ENCODE measurements at regions not wholly inside any gene's neighbourhood (a gene's known extent, or its start where the extent isn't known, plus 50 kb on each side); places are given as distances from the start of the nearest gene placed in this dataset.
"Not testable (repeated sequence)": the region's sequence is repeated elsewhere in the genome, so short reads cannot be mapped to it uniquely, and the experiment has no call there.

DNA sequence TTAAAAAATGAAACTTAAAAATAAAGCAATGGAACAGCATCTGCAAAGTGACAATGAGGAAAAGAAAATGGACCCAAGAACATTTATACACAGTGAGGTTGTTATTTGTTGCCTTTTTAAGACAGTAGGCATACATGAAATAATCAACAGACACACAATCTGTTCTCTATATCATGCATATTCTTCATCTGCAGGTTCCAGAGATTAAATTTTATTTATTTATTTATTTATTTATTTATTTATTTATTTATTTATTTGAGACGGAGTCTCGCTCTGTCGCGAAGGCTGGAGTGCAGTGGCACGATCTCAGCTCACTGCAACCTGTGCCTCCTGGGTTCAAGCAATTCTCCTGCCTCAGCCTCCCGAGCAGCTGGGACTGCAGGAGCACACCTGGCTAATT lies 114.4 kb upstream of the ATP2B1 start:
- H3K4me1 ChIP-seq (ENCODE audit: control insufficient read depth, insufficient read depth, low read length); H3K27me3 ChIP-seq (ENCODE audit: control insufficient read depth, insufficient read depth, low read length); H3K27ac ChIP-seq (ENCODE audit: low read depth, low read length); H3K36me3 ChIP-seq (ENCODE audit: control insufficient read depth, insufficient read depth, low read length); H3K4me3 ChIP-seq (ENCODE audit: low read length); H3K9ac ChIP-seq (ENCODE audit: low read length): not testable (repeated sequence)

DNA sequence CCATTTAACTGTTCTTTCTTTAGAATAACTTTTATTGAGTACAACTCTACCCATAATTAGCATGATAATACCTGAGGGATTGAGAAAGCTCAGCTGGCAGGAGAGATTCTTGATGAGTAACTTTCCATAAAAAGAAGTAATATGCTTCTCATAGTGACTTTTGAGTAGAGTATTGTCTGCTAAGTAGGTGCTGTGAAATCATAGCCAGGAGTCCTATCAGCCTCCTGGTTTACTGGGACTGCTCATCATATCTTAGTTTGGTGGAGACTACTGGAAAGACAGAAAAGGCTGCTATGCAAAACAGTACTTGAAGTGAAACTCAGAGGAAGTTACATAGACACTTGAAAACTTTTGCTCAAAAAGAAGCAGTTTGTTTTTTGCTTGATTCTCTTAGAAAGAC lies 113.3 kb upstream of the ATP2B1 start:
- no peaks in the 10 kb centered on the region for H3K27me3 ChIP-seq (ENCODE audit: control insufficient read depth, insufficient read depth, low read length)
- no peaks in the 10 kb centered on the region for H3K4me1 ChIP-seq (ENCODE audit: control insufficient read depth, insufficient read depth, low read length)
- H3K4me3 ChIP-seq (ENCODE audit: low read length) = no peak overlapping the region
- H3K9ac ChIP-seq (ENCODE audit: low read length) = no peak overlapping the region
- H3K36me3 ChIP-seq (ENCODE audit: control insufficient read depth, insufficient read depth, low read length) = no peaks in the 10 kb centered on the region
- H3K27ac ChIP-seq (ENCODE audit: low read depth, low read length) = no peak overlapping the region

DNA sequence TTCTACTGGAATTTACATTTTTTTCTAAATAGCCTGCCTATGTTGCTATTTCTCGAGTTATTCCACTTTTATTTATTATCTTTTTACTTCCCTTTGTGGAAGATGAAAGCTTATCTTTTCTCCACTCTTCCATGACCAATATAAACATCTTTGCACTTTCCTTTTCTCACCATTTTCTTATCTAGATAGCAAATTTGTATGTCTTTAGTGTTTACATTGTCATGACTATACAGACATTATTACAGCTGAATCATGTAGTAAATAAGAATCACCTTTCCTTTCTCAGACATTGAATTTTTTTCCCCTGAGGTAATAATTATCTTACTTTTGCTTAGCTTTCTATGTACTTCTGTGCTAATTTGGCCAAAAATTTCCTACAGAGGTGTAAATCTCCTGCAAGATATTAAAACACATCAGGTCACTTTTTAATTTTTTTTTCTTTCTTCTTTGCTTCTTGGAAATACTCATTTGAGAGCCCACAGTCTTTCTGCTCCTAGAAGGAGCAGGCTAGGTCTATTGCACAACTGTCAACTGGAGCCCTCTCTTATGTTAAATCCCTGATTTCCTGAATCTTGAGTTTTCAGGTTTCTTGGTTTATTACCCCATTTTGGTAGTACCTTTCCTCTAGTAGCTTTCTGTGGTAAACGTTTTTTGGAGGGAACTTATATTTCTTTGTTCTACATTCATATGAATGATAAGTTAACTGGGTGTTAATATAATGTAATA lies 109.0 kb upstream of the ATP2B1 start:
- Histone ChIP-seq H3K4me1 (ENCODE audit: control insufficient read depth, insufficient read depth, low read length) (no peaks in the 10 kb centered on the region), H3K27me3 (ENCODE audit: control insufficient read depth, insufficient read depth, low read length) (no peaks in the 10 kb centered on the region), H3K36me3 (ENCODE audit: control insufficient read depth, insufficient read depth, low read length) (no peaks in the 10 kb centered on the region), H3K4me3 (ENCODE audit: low read length) (no peak overlapping the region), H3K9ac (ENCODE audit: low read length) (no peak overlapping the region), H3K27ac (ENCODE audit: low read depth, low read length) (no peak overlapping the region)

DNA sequence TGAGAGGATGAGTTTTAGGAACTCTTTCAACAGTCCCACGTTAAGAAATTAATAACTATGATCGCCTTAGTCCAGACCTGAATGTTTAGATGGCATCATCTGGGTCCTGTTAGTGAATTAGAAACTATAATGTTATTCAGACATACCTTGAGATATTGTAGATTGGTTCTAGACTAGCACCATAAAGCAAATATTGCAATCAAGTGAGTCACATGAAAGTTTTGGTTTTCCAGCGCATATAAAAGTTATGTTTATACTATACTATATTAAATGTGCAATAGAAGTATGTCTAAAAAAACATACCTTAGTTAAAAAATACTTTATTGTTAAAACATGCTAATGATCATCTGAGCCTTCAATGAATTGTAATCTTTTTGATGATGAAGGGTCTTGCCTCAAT lies 106.6 kb upstream of the ATP2B1 start:
- H3K4me1 ChIP-seq (ENCODE audit: control insufficient read depth, insufficient read depth, low read length) = no peaks in the 10 kb centered on the region
- H3K36me3 ChIP-seq (ENCODE audit: control insufficient read depth, insufficient read depth, low read length) = no peaks in the 10 kb centered on the region
- H3K27me3 ChIP-seq (ENCODE audit: control insufficient read depth, insufficient read depth, low read length) = no peaks in the 10 kb centered on the region
- no peak overlapping the region for H3K9ac ChIP-seq (ENCODE audit: low read length)
- no peak overlapping the region for H3K27ac ChIP-seq (ENCODE audit: low read depth, low read length)
- H3K4me3 ChIP-seq (ENCODE audit: low read length) = no peak overlapping the region

DNA sequence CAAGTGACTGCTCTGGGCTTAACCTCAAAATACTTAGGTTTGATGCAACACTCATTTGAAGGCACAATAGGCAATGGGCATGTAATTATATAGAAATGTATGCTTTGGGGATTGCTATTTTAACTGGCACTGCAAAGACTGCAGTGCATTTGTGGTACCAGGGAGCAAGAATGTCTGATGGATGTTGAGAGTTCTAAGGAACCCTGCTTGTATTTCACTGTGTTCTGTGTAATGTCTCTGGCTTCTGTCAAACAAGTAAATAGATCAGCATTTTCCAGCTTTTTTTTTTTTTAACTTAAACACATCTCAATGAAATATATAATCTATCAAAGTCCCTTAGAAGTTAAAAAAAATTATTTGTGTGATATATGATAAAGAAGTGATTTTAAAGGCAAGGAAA lies 94.8 kb upstream of the ATP2B1 start:
- Histone ChIP-seq H3K27ac (ENCODE audit: low read depth, low read length) (no peak overlapping the region), H3K4me3 (ENCODE audit: low read length) (no peak overlapping the region), H3K36me3 (ENCODE audit: control insufficient read depth, insufficient read depth, low read length) (no peaks in the 10 kb centered on the region), H3K4me1 (ENCODE audit: control insufficient read depth, insufficient read depth, low read length) (no peaks in the 10 kb centered on the region), H3K9ac (ENCODE audit: low read length) (no peak overlapping the region), H3K27me3 (ENCODE audit: control insufficient read depth, insufficient read depth, low read length) (no peaks in the 10 kb centered on the region)

DNA sequence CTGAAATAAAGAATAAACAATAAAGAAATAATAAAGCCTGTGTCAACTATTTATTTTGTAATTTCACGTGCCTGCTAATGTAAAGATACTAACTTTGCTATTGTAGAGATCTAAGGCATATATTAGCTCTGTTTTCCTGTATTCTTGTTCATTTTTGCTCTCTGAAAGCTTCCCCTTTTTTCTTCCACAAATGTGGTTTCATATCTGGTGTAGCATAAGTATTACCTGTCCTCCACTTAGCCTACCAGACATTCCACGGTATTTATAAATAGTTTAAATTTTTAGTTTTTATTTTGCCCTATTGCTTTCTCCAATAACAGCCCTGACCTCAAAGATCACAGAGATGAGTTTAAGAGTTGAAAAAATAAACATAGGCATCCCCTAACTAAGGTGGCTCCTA lies 92.6 kb upstream of the ATP2B1 start:
- Histone ChIP-seq H3K4me1 (ENCODE audit: control insufficient read depth, insufficient read depth, low read length) (no peaks in the 10 kb centered on the region), H3K36me3 (ENCODE audit: control insufficient read depth, insufficient read depth, low read length) (no peaks in the 10 kb centered on the region), H3K27me3 (ENCODE audit: control insufficient read depth, insufficient read depth, low read length) (no peaks in the 10 kb centered on the region), H3K9ac (ENCODE audit: low read length) (no peak overlapping the region), H3K27ac (ENCODE audit: low read depth, low read length) (no peak overlapping the region), H3K4me3 (ENCODE audit: low read length) (no peak overlapping the region)

DNA sequence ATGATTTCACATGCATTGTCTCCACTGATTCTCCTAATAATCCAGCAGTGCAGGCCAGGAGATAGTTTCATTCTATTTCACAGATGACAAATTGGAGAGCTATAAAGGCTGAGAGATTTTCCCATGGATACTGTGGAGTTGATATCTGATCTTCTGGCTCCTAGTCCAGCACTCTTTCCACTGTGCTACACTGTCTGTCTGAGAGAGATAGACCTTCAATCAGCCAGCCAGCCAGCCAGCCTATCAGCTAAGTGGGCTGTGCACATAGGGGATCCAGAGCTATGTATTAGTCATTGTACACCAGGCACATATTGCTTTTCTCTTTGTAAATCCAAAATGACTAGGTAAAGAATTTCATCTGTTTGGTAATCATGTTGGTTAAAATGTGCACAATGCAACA lies 91.8 kb upstream of the ATP2B1 start:
- Histone ChIP-seq H3K4me1 (ENCODE audit: control insufficient read depth, insufficient read depth, low read length) (no peaks in the 10 kb centered on the region), H3K27ac (ENCODE audit: low read depth, low read length) (no peak overlapping the region), H3K27me3 (ENCODE audit: control insufficient read depth, insufficient read depth, low read length) (no peaks in the 10 kb centered on the region), H3K36me3 (ENCODE audit: control insufficient read depth, insufficient read depth, low read length) (no peaks in the 10 kb centered on the region), H3K9ac (ENCODE audit: low read length) (no peak overlapping the region), H3K4me3 (ENCODE audit: low read length) (no peak overlapping the region)

DNA sequence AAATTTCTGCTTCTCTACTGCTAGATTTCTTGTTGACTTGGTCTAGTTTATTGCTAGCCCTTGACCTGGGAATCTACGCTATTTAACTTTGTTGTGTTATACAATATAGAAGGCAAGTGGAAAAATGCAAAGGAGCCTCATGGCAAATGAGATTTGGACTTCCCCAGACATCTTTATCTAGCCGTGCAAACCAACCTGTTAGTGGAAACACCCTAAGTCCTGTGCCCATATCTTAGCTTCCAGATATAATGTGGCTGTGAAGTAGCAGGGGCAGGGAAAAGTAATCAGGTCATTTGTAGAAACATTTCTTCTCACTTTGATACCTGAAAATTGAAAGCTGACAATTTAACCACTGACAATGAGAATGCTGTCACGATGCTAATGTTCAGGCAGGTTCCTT lies 90.7 kb upstream of the ATP2B1 start:
- Histone ChIP-seq H3K36me3 (ENCODE audit: control insufficient read depth, insufficient read depth, low read length) (no peaks in the 10 kb centered on the region), H3K27me3 (ENCODE audit: control insufficient read depth, insufficient read depth, low read length) (no peaks in the 10 kb centered on the region), H3K4me1 (ENCODE audit: control insufficient read depth, insufficient read depth, low read length) (no peaks in the 10 kb centered on the region), H3K9ac (ENCODE audit: low read length) (no peak overlapping the region), H3K4me3 (ENCODE audit: low read length) (no peak overlapping the region), H3K27ac (ENCODE audit: low read depth, low read length) (no peak overlapping the region)

DNA sequence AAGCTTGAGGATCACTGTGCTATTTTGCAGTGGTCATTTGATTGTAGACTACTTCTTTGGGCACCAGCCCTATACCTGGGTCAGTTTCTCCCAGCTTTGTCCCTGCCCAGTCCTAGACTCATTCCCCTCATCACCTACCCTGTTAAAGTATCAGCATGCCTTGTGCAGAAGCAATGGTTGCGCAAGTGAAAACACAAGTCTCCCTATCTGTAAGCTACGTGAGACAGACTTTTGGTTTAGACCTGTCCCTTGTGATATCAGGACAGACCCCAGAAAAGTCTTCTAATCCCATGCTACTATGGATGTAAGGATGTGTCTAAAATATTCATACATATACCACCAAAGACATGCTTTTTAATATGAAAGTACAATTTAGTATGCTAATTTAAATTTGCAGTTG lies 88.8 kb upstream of the ATP2B1 start:
- Histone ChIP-seq H3K27me3 (ENCODE audit: control insufficient read depth, insufficient read depth, low read length) (no peaks in the 10 kb centered on the region), H3K4me1 (ENCODE audit: control insufficient read depth, insufficient read depth, low read length) (no peaks in the 10 kb centered on the region), H3K4me3 (ENCODE audit: low read length) (no peak overlapping the region), H3K9ac (ENCODE audit: low read length) (no peak overlapping the region), H3K36me3 (ENCODE audit: control insufficient read depth, insufficient read depth, low read length) (no peaks in the 10 kb centered on the region), H3K27ac (ENCODE audit: low read depth, low read length) (no peak overlapping the region)

DNA sequence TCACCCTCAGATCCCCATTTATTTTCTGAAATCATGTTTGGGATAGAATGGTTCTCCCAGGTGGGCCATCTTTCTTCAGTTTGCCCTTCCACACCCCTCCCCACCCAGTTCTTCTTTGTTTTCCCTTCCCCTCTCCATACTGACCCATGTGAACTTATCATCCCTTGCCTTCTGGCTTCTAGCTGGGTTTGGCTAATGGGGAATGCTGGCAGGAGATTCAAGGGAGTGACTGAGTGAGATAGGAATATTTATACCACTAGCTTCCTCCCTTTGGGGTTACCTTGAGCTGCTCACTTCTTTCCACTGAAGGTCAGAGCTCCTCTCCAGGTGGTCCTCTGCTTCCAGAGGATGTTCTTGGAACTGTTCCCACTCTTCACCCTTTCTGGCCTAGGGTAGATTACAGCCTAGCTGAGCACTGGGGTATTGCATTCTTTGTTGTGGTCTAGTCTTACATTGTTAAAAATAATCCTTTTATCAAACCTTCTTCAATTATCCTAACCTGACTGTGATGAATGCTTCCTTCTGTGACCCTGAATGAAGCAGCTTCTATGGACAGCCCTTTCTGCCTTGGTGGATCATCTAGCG lies 88.3 kb upstream of the ATP2B1 start:
- no peaks in the 10 kb centered on the region for H3K27me3 ChIP-seq (ENCODE audit: control insufficient read depth, insufficient read depth, low read length)
- no peak overlapping the region for H3K27ac ChIP-seq (ENCODE audit: low read depth, low read length)
- no peak overlapping the region for H3K4me3 ChIP-seq (ENCODE audit: low read length)
- H3K4me1 ChIP-seq (ENCODE audit: control insufficient read depth, insufficient read depth, low read length) = no peaks in the 10 kb centered on the region
- H3K9ac ChIP-seq (ENCODE audit: low read length) = no peak overlapping the region
- H3K36me3 ChIP-seq (ENCODE audit: control insufficient read depth, insufficient read depth, low read length) = no peaks in the 10 kb centered on the region

DNA sequence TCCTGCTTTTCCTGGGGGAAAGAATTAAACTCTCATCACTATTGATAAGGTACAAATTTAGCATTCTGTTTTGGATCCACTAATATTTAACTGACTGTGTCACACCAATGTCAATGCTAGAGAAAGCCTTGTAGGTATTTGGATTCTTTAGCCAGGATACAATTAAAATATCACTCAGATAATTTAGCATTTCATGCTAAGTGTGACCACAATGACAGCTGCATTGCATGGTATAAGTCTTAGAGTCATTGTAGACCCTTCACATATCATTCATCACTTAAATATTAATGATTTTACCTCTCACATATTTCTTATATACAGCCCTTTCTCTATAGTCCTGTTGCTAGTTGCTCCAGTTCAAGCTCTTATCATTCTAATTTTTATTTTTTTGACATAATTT lies 85.3 kb upstream of the ATP2B1 start:
- H3K4me3 ChIP-seq (ENCODE audit: low read length) = no peak overlapping the region
- H3K36me3 ChIP-seq (ENCODE audit: control insufficient read depth, insufficient read depth, low read length) = no peaks in the 10 kb centered on the region
- no peaks in the 10 kb centered on the region for H3K27me3 ChIP-seq (ENCODE audit: control insufficient read depth, insufficient read depth, low read length)
- H3K4me1 ChIP-seq (ENCODE audit: control insufficient read depth, insufficient read depth, low read length) = no peaks in the 10 kb centered on the region
- H3K27ac ChIP-seq (ENCODE audit: low read depth, low read length) = no peak overlapping the region
- H3K9ac ChIP-seq (ENCODE audit: low read length) = no peak overlapping the region

DNA sequence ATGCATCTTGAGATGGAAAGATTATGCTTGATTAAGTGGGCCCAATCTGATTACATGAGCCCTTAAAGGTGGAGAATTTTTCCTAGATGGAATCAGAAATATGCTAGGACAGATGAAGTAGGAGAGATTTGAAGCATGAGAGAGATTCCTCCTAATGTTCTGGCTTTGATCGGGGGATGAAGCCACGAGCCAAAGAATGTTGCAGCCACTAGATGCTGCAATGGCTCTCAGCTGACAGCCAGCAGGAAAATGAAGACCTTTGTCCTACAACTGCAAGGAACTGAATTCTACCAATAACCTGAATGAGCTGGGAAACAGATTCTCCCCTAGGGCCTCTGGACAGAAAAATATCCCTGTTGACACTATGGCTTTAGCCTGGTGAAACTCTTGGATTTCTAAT lies 82.6 kb upstream of the ATP2B1 start:
- H3K9ac ChIP-seq (ENCODE audit: low read length) = no peak overlapping the region
- no peak overlapping the region for H3K27ac ChIP-seq (ENCODE audit: low read depth, low read length)
- H3K4me3 ChIP-seq (ENCODE audit: low read length) = no peak overlapping the region
- no peaks in the 10 kb centered on the region for H3K36me3 ChIP-seq (ENCODE audit: control insufficient read depth, insufficient read depth, low read length)
- no peaks in the 10 kb centered on the region for H3K4me1 ChIP-seq (ENCODE audit: control insufficient read depth, insufficient read depth, low read length)
- no peaks in the 10 kb centered on the region for H3K27me3 ChIP-seq (ENCODE audit: control insufficient read depth, insufficient read depth, low read length)

DNA sequence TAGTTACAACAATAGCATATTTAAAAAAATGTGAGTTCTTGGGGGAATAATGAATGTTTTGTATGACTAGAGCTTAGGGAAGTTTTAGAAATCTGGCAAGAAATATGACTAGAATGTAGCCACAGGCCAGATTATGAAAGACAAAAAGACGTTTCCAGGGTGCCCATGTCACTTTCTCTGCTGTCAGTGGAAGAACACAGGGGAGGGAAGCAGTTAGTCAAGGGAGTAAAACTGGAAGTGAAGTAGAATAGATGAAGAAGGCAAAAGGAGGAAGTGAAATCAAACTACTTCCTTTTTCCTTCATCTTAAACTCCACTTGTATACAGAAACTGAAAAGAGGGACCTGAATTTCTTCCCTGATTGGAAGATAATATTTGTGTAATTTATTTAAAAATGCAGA lies 81.2 kb upstream of the ATP2B1 start:
- H3K27me3 ChIP-seq (ENCODE audit: control insufficient read depth, insufficient read depth, low read length) = no peaks in the 10 kb centered on the region
- H3K36me3 ChIP-seq (ENCODE audit: control insufficient read depth, insufficient read depth, low read length) = no peaks in the 10 kb centered on the region
- H3K4me3 ChIP-seq (ENCODE audit: low read length) = no peak overlapping the region
- H3K4me1 ChIP-seq (ENCODE audit: control insufficient read depth, insufficient read depth, low read length) = no peaks in the 10 kb centered on the region
- no peak overlapping the region for H3K9ac ChIP-seq (ENCODE audit: low read length)
- no peak overlapping the region for H3K27ac ChIP-seq (ENCODE audit: low read depth, low read length)
